MM.1S (cell line): ENCODE measurements at regions not wholly inside any gene's neighbourhood (a gene's known extent, or its start where the extent isn't known, plus 50 kb on each side); places are given as distances from the start of the nearest gene placed in this dataset.

Source experiments
- CTCF ChIP-seq: fragments of 300-600 bp; sonication (generic); IDR thresholded peaks from 2 replicates; pipeline ENCODE4 v1.5.1; 2016; ENCODE audit warnings: antibody characterized with exemption, low read length, mixed read lengths
- EZH2 ChIP-seq: fragments of 300-600 bp; sonication (generic); optimal IDR thresholded peaks from 2 replicates; pipeline ENCODE3; 2017; ENCODE audit warnings: low read depth, mild to moderate bottlenecking, antibody characterized with exemption, low read length, mixed read lengths
- EZH2phosphoT487 ChIP-seq: fragments of 300-600 bp; sonication (generic); IDR thresholded peaks from 2 replicates; pipeline ENCODE4 v1.6.1; 2018; ENCODE audit warnings: antibody characterized with exemption, low read length

GRCh38 chr10:24042884-24043283 lies 166.1 kb upstream of the KIAA1217 start:
- no peak for TF ChIP-seq CTCF
- TF ChIP-seq EZH2: no peak
- no peak for TF ChIP-seq EZH2phosphoT487
